RWPE1 (cell line): ENCODE measurements at regions not wholly inside any gene's neighbourhood (a gene's known extent, or its start where the extent isn't known, plus 50 kb on each side); places are given as distances from the start of the nearest gene placed in this dataset.

Source experiments
- CTCF ChIA-PET: fragments of 350-600 bp; sonication (Branson Sonifier 250); formaldehyde crosslinking; extraction: SDS; loops from one replicate; lab custom pipeline; 2021; lab: Yijun Ruan, JAX
- POLR2A ChIA-PET: fragments of 400-600 bp; formaldehyde crosslinking; extraction: SDS; loops from one replicate; lab custom pipeline; 2020; ENCODE audit warnings: antibody characterized with exemption; ENCODE audit not compliant: low non-redundant PET; lab: Yijun Ruan, JAX
- DNase-seq: peaks from one replicate; pipeline ENCODE4 v3.0.0; 2012; ENCODE audit warnings: low spot score
- H3K27ac ChIP-seq: fragments of 450-650 bp; 2 replicates; pipeline ENCODE4 v1.5.1; 2017
- CTCF ChIP-seq: fragments of 450-650 bp; conservative IDR thresholded peaks from 2 replicates; pipeline ENCODE4 v1.5.1; 2017; ENCODE audit warnings: low read depth, mild to moderate bottlenecking

GRCh38 chr14:58697930-58698642 is 60.3 kb downstream of the DACT1 start:
- ChIA-PET CTCF (no interaction called here), POLR2A (no interaction called here)
- TF ChIP-seq CTCF, result no peak
- DNase-seq, result no peak
- H3K27ac ChIP-seq, result no peak overlapping the region

DNA sequence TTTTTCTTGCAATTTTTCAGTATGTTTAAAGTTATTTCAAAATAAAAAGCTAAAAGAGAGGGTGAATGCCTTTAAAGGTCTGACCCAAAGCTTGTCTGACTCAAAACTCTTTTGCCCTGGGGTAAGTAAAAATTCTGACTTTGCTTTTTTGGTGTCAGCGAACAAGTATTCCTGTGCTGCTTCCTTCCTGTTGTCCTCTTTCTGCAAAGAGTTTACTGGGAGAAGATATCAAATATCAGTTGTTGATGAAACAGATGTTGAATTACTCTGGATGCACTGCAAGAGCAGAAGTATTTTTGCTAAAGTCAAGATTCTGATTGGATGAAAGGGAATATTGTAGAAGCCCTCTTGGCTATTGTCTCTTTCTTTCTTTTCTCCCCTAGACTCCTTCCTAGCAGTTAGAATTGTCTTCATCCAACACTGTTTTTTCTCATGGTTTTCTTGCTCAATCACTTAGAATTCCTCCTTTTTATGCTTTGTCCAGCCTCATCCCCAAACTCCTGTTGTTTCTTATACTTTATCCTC is 62.0 kb downstream of the DACT1 start:
- POLR2A ChIA-PET, result no interaction called here
- CTCF ChIA-PET, result no interaction called here
- no peak overlapping the region for H3K27ac ChIP-seq
- no peak for DNase-seq
- no peak for TF ChIP-seq CTCF

- DNase-seq, result no peak
- no peak for TF ChIP-seq CTCF
- ChIA-PET CTCF (no interaction called here), POLR2A (no interaction called here)
- H3K27ac ChIP-seq, result no peak overlapping the region
Observed at GRCh38 chr14:58701156-58701555, 63.4 kb downstream of the DACT1 start.

- no peak for TF ChIP-seq CTCF
- CTCF ChIA-PET, result no interaction called here
- POLR2A ChIA-PET, result no interaction called here
- H3K27ac ChIP-seq, result no peak overlapping the region
- no peak for DNase-seq
Observed at GRCh38 chr14:58701604-58702003, 63.8 kb downstream of the DACT1 start.

DNA sequence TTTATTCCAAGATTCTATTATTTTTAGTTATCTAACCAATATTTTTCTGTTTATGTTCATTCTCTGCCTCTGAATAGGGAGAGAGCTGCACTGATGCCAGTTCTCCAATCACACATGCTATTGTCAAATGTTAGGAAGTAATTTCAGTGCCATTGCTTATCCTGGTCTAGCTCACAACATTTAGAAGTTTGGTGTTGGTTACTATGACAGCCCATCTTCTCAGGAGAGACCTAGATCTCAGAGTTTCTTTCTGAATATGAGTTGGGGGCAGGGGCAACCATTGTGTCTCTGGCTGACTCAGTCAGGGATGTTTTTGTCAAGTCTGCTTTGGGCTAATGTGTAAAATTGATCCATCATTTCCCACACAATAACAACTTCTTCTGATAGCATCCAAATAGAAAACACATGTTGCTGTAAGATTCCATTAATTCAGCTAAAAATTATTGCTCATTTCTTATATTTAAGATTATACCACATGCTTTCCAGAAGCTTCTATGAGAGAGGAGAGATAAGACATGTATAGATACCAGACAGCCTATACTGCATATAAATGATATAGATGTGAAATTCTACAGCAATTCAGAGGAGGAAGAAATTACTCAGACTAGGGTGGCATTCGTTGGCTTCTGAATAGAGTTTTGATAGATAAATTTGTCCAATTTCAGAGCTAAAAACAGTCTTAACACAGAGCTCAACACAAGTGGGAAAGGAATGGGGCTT is 64.8 kb downstream of the DACT1 start:
- no peak overlapping the region for H3K27ac ChIP-seq
- CTCF ChIA-PET, result interaction anchor here (0.6 kb wide), 1 partner anchor 179 kb away, joined by 3 read pairs; no protein-coding TSS in a partner anchor
- DNase-seq, result no peak
- TF ChIP-seq CTCF, result no peak
- POLR2A ChIA-PET, result no interaction called here

- CTCF ChIA-PET, result interaction anchor here (0.6 kb wide), 1 partner anchor 179 kb away, joined by 3 read pairs; no protein-coding TSS in a partner anchor
- POLR2A ChIA-PET, result no interaction called here
- no peak overlapping the region for H3K27ac ChIP-seq
- no peak for TF ChIP-seq CTCF
- no peak for DNase-seq
Observed at GRCh38 chr14:58703161-58703506, 65.4 kb downstream of the DACT1 start.
